Skeletal muscle tissue (tissue), 3 donors: ENCODE measurements at regions not wholly inside any gene's neighbourhood (a gene's known extent, or its start where the extent isn't known, plus 50 kb on each side); places are given as distances from the start of the nearest gene placed in this dataset.

Experiments
- H3K27ac ChIP-seq: one replicate; pipeline ENCODE4 v1.7.0; 2013; ENCODE audit warnings: mild to moderate bottlenecking, low read depth, low read length, inconsistent platforms
- H3K27me3 ChIP-seq, 3 donors: one replicate each; pipeline ENCODE4 v1.7.0; 2013; ENCODE audit warnings: low read length in 3 of 3; ENCODE audit not compliant: control insufficient read depth in 3 of 3, insufficient read depth in 3 of 3
- H3K36me3 ChIP-seq, 3 donors: one replicate each; pipeline ENCODE4 v1.7.0; 2013; ENCODE audit warnings: low read length in 3 of 3; ENCODE audit not compliant: control insufficient read depth in 3 of 3, insufficient read depth in 3 of 3
- H3K4me1 ChIP-seq, 3 donors: one replicate each; pipeline ENCODE4 v1.7.0; 2013; ENCODE audit warnings: low read length in 3 of 3, mild to moderate bottlenecking in 3 of 3; ENCODE audit not compliant: control insufficient read depth in 3 of 3, insufficient read depth in 3 of 3
- H3K4me3 ChIP-seq, 3 donors: one replicate each; pipeline ENCODE4 v1.7.0; 2013; ENCODE audit warnings: low read length in 3 of 3
- H3K9ac ChIP-seq, 3 donors: one replicate each; pipeline ENCODE4 v1.7.0; 2013; ENCODE audit warnings: low read length in 3 of 3, mild to moderate bottlenecking in 3 of 3, moderate library complexity in 2 of 3, low read depth in 1 of 3
- H3K9me3 ChIP-seq, 3 donors: one replicate each; pipeline ENCODE4 v1.7.0; 2013; ENCODE audit warnings: low read length in 3 of 3; ENCODE audit not compliant: control insufficient read depth in 3 of 3
- donor health status: Osteomylitis.

- Histone ChIP-seq H3K27ac (no peak overlapping the region), H3K9me3 (no peaks in the 10 kb centered on the region), H3K9ac (no peak overlapping the region), H3K4me1 (no peaks in the 10 kb centered on the region), H3K36me3 (no peaks in the 10 kb centered on the region), H3K27me3 (no peaks in the 10 kb centered on the region), H3K4me3 (no peak overlapping the region)
Observed at GRCh38 chr15:48006031-48006511, 114.7 kb upstream of the SLC24A5 start.

- H3K9ac ChIP-seq: no peak overlapping the region
- H3K27me3 ChIP-seq: no peaks in the 10 kb centered on the region
- H3K4me1 ChIP-seq: no peaks in the 10 kb centered on the region
- no peak overlapping the region for H3K27ac ChIP-seq
- no peaks in the 10 kb centered on the region for H3K9me3 ChIP-seq
- no peaks in the 10 kb centered on the region for H3K36me3 ChIP-seq
- no peak overlapping the region for H3K4me3 ChIP-seq
Observed at GRCh38 chr15:48010316-48010715, 110.5 kb upstream of the SLC24A5 start.

GRCh38 chr15:48012191-48012590 is 108.6 kb upstream of the SLC24A5 start:
- H3K9me3 ChIP-seq: no peaks in the 10 kb centered on the region
- H3K27ac ChIP-seq: no peak overlapping the region
- H3K4me1 ChIP-seq: no peaks in the 10 kb centered on the region
- no peaks in the 10 kb centered on the region for H3K27me3 ChIP-seq
- H3K9ac ChIP-seq: no peak overlapping the region
- H3K36me3 ChIP-seq: no peaks in the 10 kb centered on the region
- H3K4me3 ChIP-seq: no peak overlapping the region

GRCh38 chr15:48016865-48017264 is 103.9 kb upstream of the SLC24A5 start:
- H3K9me3 ChIP-seq: no peaks in the 10 kb centered on the region
- H3K27me3 ChIP-seq: no peaks in the 10 kb centered on the region
- no peak overlapping the region for H3K27ac ChIP-seq
- no peak overlapping the region for H3K9ac ChIP-seq
- no peak overlapping the region for H3K4me3 ChIP-seq
- H3K4me1 ChIP-seq: no peaks in the 10 kb centered on the region
- no peaks in the 10 kb centered on the region for H3K36me3 ChIP-seq

DNA sequence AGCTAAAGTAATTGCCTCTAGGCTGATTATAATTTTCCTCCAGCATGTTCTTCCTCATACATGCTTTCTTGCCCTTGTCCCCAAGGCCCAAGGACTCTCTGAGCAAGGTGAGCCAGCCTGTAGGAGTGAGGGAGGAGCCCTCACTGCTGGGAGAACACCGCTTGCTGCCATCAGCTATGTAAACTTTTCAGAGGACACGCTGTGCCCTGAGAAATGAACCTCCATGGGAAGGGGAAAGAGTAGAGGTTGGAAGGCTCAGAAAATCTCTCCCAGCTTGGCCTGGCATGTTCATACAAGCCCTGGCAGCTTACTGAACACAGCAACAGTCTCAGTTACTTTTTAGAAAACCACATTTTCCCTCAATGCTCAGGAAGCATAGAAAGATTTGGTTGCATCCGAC is 103.0 kb upstream of the SLC24A5 start:
- Histone ChIP-seq H3K4me1 (no peaks in the 10 kb centered on the region), H3K36me3 (no peaks in the 10 kb centered on the region), H3K27ac (no peak overlapping the region), H3K27me3 (no peaks in the 10 kb centered on the region), H3K9ac (no peak overlapping the region), H3K9me3 (no peaks in the 10 kb centered on the region), H3K4me3 (no peak overlapping the region)

DNA sequence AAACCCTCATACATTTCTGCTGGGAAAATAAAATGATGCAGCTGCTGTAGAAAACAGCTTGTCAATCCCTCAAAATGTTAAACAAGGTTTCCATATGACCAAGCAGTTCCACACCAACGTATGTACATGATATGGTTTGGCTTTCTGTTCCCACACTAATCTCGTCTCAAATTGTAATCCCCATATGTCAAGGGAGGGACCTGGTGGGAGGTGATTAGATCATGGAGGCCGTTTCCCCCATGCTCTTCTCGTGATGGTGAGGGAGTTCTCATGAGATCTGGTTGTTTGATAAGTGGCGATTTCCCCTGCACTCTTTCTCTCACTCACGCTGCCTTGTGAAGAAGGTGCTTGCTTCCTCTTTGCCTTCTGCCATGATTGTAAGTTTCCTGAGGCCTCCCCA is 100.6 kb upstream of the SLC24A5 start:
- Histone ChIP-seq H3K4me3 (no peak overlapping the region), H3K9me3 (no peaks in the 10 kb centered on the region), H3K36me3 (no peaks in the 10 kb centered on the region), H3K27me3 (no peaks in the 10 kb centered on the region), H3K4me1 (no peaks in the 10 kb centered on the region), H3K27ac (no peak overlapping the region), H3K9ac (no peak overlapping the region)

- Histone ChIP-seq H3K27me3 (peaks cover 0 to 1% (median 0%) of the 10 kb centered on the region in 3 donors), H3K9ac (no peak overlapping the region), H3K36me3 (no peaks in the 10 kb centered on the region), H3K27ac (no peak overlapping the region), H3K4me1 (no peaks in the 10 kb centered on the region), H3K4me3 (no peak overlapping the region), H3K9me3 (no peaks in the 10 kb centered on the region)
Observed at GRCh38 chr15:48021336-48022086, 99.3 kb upstream of the SLC24A5 start.

- no peaks in the 10 kb centered on the region for H3K9me3 ChIP-seq
- no peaks in the 10 kb centered on the region for H3K36me3 ChIP-seq
- H3K27ac ChIP-seq: no peak overlapping the region
- H3K9ac ChIP-seq: no peak overlapping the region
- no peaks in the 10 kb centered on the region for H3K4me1 ChIP-seq
- H3K27me3 ChIP-seq: peaks cover 0 to 8% (median 0%) of the 10 kb centered on the region in 3 donors
- H3K4me3 ChIP-seq: no peak overlapping the region
Observed at GRCh38 chr15:48025118-48025517, 95.7 kb upstream of the SLC24A5 start.

GRCh38 chr15:48028712-48029111 is 92.1 kb upstream of the SLC24A5 start:
- Histone ChIP-seq H3K27ac (no peak overlapping the region), H3K4me1 (no peaks in the 10 kb centered on the region), H3K27me3 (peaks cover 0 to 8% (median 0%) of the 10 kb centered on the region in 3 donors), H3K9ac (no peak overlapping the region), H3K36me3 (no peaks in the 10 kb centered on the region), H3K4me3 (no peak overlapping the region), H3K9me3 (no peaks in the 10 kb centered on the region)

- no peaks in the 10 kb centered on the region for H3K36me3 ChIP-seq
- peaks cover 0 to 8% (median 0%) of the 10 kb centered on the region in 3 donors for H3K27me3 ChIP-seq
- H3K4me1 ChIP-seq: no peaks in the 10 kb centered on the region
- no peaks in the 10 kb centered on the region for H3K9me3 ChIP-seq
- no peak overlapping the region for H3K27ac ChIP-seq
- no peak overlapping the region for H3K9ac ChIP-seq
- no peak overlapping the region for H3K4me3 ChIP-seq
Observed at GRCh38 chr15:48029642-48030041, 91.1 kb upstream of the SLC24A5 start.
